NCI-H748 (cell line): ENCODE measurements at regions not wholly inside any gene's neighbourhood (a gene's known extent, or its start where the extent isn't known, plus 50 kb on each side); places are given as distances from the start of the nearest gene placed in this dataset.
"Not testable (repeated sequence)": the region's sequence is repeated elsewhere in the genome, so short reads cannot be mapped to it uniquely, and the experiment has no call there.

Experiments
- DNase-seq: peaks from one replicate; lab custom pipeline; 2025; ENCODE audit not compliant: unreplicated experiment; lab: John Stamatoyannopoulos, UW

- DNase-seq: no peak
Observed at GRCh38 chr19:5290336-5291262, 50.0 kb downstream of the PTPRS start.

GRCh38 chr19:5289060-5289990, 51.3 kb downstream of the PTPRS start:
- DNase-seq: no peak

GRCh38 chr19:5288347-5288739, 52.3 kb downstream of the PTPRS start:
- DNase-seq: no peak

- DNase-seq: no peak
Observed at GRCh38 chr19:5287066-5287465, 53.5 kb downstream of the PTPRS start.

GRCh38 chr19:5286465-5287029, 54.1 kb downstream of the PTPRS start:
- no peak for DNase-seq

- DNase-seq: no peak
Observed at GRCh38 chr19:5285955-5286354, 54.7 kb downstream of the PTPRS start.

- DNase-seq: no peak
Observed at GRCh38 chr19:5285311-5285710, 55.3 kb downstream of the PTPRS start.

- DNase-seq: no peak
Observed at GRCh38 chr19:5282901-5283300, 57.7 kb downstream of the PTPRS start.

- DNase-seq: no peak
Observed at GRCh38 chr19:5281588-5281987, 59.0 kb downstream of the PTPRS start.

GRCh38 chr19:5275668-5276067, 64.9 kb downstream of the PTPRS start:
- not testable (repeated sequence) for DNase-seq

- no peak for DNase-seq
Observed at GRCh38 chr19:5273782-5274181, 66.8 kb downstream of the PTPRS start.

GRCh38 chr19:5271145-5271544, 69.5 kb downstream of the PTPRS start:
- DNase-seq: no peak

GRCh38 chr19:5269926-5270325, 70.7 kb downstream of the PTPRS start:
- no peak for DNase-seq

GRCh38 chr19:5269279-5269678, 71.3 kb downstream of the PTPRS start:
- DNase-seq: no peak

GRCh38 chr19:5268801-5269200, 71.8 kb downstream of the PTPRS start:
- no peak for DNase-seq

GRCh38 chr19:5265260-5265659, 75.4 kb downstream of the PTPRS start:
- no peak for DNase-seq

GRCh38 chr19:5264453-5264852, 76.2 kb downstream of the PTPRS start:
- DNase-seq: no peak

GRCh38 chr19:5263615-5264014, 77.0 kb downstream of the PTPRS start:
- no peak for DNase-seq

GRCh38 chr19:5262721-5263120, 77.9 kb downstream of the PTPRS start:
- DNase-seq: no peak

GRCh38 chr19:5261156-5261890, 79.3 kb downstream of the PTPRS start:
- DNase-seq: no peak
